ENCODE measurements at regions not wholly inside any gene's neighbourhood (a gene's known extent, or its start where the extent isn't known, plus 50 kb on each side); places are given as distances from the start of the nearest gene placed in this dataset.

- TF ChIP-seq POLR2A (IDR thresholded peaks at IDR 0.05) (no peak), CTCF (IDR thresholded peaks at IDR 0.05) (no peak)
Measured at GRCh38 chr3:104676241-104676640, 690.5 kb upstream of the ALCAM start.
